HCEC 1CT (cell line): ENCODE measurements at regions not wholly inside any gene's neighbourhood (a gene's known extent, or its start where the extent isn't known, plus 50 kb on each side); places are given as distances from the start of the nearest gene placed in this dataset.
"Not testable (repeated sequence)": the region's sequence is repeated elsewhere in the genome, so short reads cannot be mapped to it uniquely, and the experiment has no call there.

Experiments used
- DNase-seq: peaks from one replicate; pipeline ENCODE4 v3.0.0-alpha.2; 2017

- DNase-seq: no peak
Measured at GRCh38 chr1:157202331-157202730, 64.1 kb upstream of the ETV3 start.

GRCh38 chr1:157201767-157202166 lies 63.6 kb upstream of the ETV3 start:
- no peak for DNase-seq

- DNase-seq: no peak
Measured at GRCh38 chr1:157200451-157200850, 62.3 kb upstream of the ETV3 start.

GRCh38 chr1:157199421-157199755 lies 61.2 kb upstream of the ETV3 start:
- peak; percentile 25 for DNase-seq

- DNase-seq: no peak
Measured at GRCh38 chr1:157198619-157199420, 60.6 kb upstream of the ETV3 start.

- DNase-seq: no peak
Measured at GRCh38 chr1:157197906-157198435, 59.8 kb upstream of the ETV3 start.

GRCh38 chr1:157196670-157197456 lies 58.7 kb upstream of the ETV3 start:
- not testable (repeated sequence) for DNase-seq

GRCh38 chr1:157196245-157196543 lies 58.0 kb upstream of the ETV3 start:
- no peak for DNase-seq

GRCh38 chr1:157195521-157196244 lies 57.5 kb upstream of the ETV3 start:
- DNase-seq: no peak

GRCh38 chr1:157194731-157195520 lies 56.7 kb upstream of the ETV3 start:
- no peak for DNase-seq

- peak; percentile 44 for DNase-seq
Measured at GRCh38 chr1:157193702-157194391, 55.7 kb upstream of the ETV3 start.

GRCh38 chr1:157193219-157193618 lies 55.0 kb upstream of the ETV3 start:
- no peak for DNase-seq

GRCh38 chr1:157189986-157190982 lies 52.1 kb upstream of the ETV3 start:
- DNase-seq: no peak

GRCh38 chr1:157189096-157189495 lies 50.9 kb upstream of the ETV3 start:
- no peak for DNase-seq
